Neural crest cell (in vitro differentiated cells): ENCODE measurements at regions not wholly inside any gene's neighbourhood (a gene's known extent, or its start where the extent isn't known, plus 50 kb on each side); places are given as distances from the start of the nearest gene placed in this dataset.

Experiments used
- DNase-seq: peaks from one replicate; pipeline ENCODE4 v3.0.0; 2021; ENCODE audit warnings: low read depth, mixed read lengths, low spot score
- H3K27ac Mint-ChIP-seq: one replicate; pipeline ENCODE4 v1.8.0; 2021; ENCODE audit warnings: mild to moderate bottlenecking, mixed read lengths; ENCODE audit not compliant: unreplicated experiment
- H3K27me3 Mint-ChIP-seq: 2 replicates; pipeline ENCODE4 v1.8.0; 2021; ENCODE audit warnings: low read depth, mild to moderate bottlenecking, mixed read lengths
- H3K36me3 Mint-ChIP-seq: 2 replicates; pipeline ENCODE4 v1.8.0; 2021; ENCODE audit warnings: low read depth, mild to moderate bottlenecking, mixed read lengths
- H3K4me1 Mint-ChIP-seq: 2 replicates; pipeline ENCODE4 v1.8.0; 2021; ENCODE audit warnings: mixed read lengths
- H3K4me3 Mint-ChIP-seq: one replicate; pipeline ENCODE4 v1.8.0; 2021; ENCODE audit warnings: mild to moderate bottlenecking, mixed read lengths
- H3K9me3 Mint-ChIP-seq: 2 replicates; pipeline ENCODE4 v1.8.0; 2021; ENCODE audit warnings: mixed read lengths
- TF ChIP-seq, protein P1 (sequence below): fragments of 200-600 bp; sonication (generic); conservative IDR thresholded peaks from 2 replicates; pipeline ENCODE4 v1.5.0; 2021; ENCODE audit warnings: antibody characterized with exemption, mild to moderate bottlenecking

DNA sequence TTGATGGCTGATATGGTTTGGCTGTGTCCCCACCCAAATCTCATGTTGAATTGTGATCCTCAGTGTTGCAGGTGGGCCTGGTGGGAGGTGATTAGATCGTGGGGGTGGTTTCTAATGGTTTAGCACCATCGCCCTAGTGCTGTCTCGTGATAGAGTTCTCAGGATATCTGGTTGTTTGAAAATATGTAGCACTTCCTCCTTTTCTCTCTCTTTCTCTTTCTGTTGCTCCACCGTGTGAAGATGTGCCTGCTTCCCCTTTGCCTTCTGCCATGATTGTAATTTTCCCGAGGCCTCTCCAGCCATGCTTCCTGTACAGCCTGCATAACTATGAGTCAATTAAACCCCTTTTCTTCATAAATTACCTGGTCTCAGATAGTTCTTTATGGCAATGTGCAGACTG, 111.6 kb downstream of the SREK1 start:
- Mint-ChIP-seq H3K36me3 (no peaks in the 10 kb centered on the region), H3K9me3 (peaks cover 4% of the 10 kb centered on the region), H3K4me3 (no peak overlapping the region), H3K4me1 (no peaks in the 10 kb centered on the region), H3K27me3 (no peaks in the 10 kb centered on the region), H3K27ac (no peak overlapping the region)
- no peak for DNase-seq
- TF ChIP-seq, protein P1, sequence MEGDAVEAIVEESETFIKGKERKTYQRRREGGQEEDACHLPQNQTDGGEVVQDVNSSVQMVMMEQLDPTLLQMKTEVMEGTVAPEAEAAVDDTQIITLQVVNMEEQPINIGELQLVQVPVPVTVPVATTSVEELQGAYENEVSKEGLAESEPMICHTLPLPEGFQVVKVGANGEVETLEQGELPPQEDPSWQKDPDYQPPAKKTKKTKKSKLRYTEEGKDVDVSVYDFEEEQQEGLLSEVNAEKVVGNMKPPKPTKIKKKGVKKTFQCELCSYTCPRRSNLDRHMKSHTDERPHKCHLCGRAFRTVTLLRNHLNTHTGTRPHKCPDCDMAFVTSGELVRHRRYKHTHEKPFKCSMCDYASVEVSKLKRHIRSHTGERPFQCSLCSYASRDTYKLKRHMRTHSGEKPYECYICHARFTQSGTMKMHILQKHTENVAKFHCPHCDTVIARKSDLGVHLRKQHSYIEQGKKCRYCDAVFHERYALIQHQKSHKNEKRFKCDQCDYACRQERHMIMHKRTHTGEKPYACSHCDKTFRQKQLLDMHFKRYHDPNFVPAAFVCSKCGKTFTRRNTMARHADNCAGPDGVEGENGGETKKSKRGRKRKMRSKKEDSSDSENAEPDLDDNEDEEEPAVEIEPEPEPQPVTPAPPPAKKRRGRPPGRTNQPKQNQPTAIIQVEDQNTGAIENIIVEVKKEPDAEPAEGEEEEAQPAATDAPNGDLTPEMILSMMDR, result no peak

DNA sequence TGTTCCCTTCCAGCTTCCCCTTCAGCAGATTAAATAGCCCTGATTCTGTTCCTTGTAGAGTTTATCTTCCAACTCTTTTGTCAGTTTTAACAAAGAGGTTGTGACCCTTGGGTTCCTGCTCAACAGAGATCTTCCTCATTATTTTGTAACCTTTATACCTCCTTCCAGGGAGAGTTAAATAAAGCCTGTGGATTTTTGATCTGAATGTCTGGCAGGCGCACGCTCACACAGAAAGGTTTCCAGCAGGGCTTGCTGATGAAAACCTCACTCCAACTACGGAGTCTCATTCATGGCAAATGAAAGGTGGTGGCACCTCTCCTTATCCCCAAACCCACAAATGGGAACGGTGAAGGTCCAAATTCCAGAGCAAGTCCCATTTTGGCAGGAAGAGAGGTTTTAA, 129.0 kb downstream of the SREK1 start:
- Mint-ChIP-seq H3K4me3 (no peak overlapping the region), H3K4me1 (peaks cover 17% of the 10 kb centered on the region)

DNA sequence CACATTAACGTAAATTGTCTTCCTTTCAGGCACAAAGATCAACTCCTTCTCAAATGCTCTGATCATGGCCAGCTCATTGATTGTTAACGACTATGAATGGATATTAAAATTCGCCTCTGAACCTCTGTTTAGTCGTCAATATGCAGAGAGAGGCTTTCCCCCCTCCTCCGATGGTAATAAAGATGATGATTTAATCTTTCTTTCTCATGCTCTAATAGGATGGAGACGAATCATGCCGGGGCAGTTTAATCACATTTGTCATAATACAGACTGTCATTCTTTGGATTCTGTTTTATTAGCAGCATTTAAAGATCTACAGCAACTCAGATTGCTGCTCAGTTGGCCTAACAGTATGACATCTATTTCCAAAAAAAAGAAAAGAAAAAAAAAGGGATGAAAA, 132.9 kb downstream of the SREK1 start:
- H3K4me1 Mint-ChIP-seq, result peaks cover 34% of the 10 kb centered on the region
- no peak overlapping the region for H3K4me3 Mint-ChIP-seq
- H3K27me3 Mint-ChIP-seq, result no peaks in the 10 kb centered on the region
- DNase-seq, result no peak
- no peak overlapping the region for H3K27ac Mint-ChIP-seq
- H3K9me3 Mint-ChIP-seq, result no peaks in the 10 kb centered on the region
- TF ChIP-seq, protein P1, result no peak
- no peaks in the 10 kb centered on the region for H3K36me3 Mint-ChIP-seq

More for the DNA sequence above, 129.0 kb downstream of the SREK1 start:
- Mint-ChIP-seq H3K9me3 (no peaks in the 10 kb centered on the region), H3K36me3 (no peaks in the 10 kb centered on the region), H3K27me3 (no peaks in the 10 kb centered on the region), H3K27ac (no peak overlapping the region)
- TF ChIP-seq, protein P1, result no peak
- DNase-seq, result no peak

DNA sequence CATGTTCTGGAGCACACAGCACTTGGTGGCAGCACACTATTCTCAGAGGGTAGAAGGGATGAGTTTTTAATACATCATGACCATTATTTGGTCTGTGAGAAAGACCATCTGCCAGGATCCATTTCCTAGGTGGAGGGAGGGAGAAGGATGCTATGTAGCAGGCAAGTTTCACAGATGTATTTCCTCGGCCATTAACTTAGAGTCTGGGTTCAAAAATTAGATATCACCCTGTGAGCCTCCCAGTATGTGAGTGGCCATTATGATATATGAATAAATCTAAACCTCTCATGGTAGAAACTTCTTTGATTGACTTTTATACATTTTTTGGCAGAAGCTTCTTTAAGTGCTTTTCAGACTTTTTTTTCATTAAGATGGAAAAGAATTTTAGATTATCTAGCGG, 133.9 kb downstream of the SREK1 start:
- H3K27ac Mint-ChIP-seq, result peak overlapping the region; percentile 57
- H3K27me3 Mint-ChIP-seq, result no peaks in the 10 kb centered on the region

DNA sequence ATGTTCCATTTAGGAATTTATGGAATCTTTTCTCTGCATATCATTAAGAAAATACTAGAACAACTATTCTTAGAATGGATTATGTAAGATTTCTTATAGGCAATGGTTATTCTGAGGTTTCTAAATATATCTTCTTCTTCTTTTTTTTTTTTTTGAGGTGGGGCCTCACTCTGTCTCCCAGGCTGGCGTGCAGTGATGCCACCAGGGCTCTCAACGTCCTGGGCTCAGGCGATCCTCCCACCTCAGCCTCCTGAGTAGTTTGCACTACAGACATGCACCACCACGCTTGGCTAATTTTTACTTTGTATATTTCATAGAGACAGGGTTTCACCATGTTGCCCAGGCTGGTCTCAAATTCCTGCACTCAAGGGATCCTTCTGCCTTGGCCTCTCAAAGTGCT, 137.2 kb downstream of the SREK1 start:
- H3K9me3 Mint-ChIP-seq, result no peaks in the 10 kb centered on the region
- no peak overlapping the region for H3K4me3 Mint-ChIP-seq
- H3K27ac Mint-ChIP-seq, result no peak overlapping the region
- no peak for DNase-seq
- H3K4me1 Mint-ChIP-seq, result peaks cover 18% of the 10 kb centered on the region
- TF ChIP-seq, protein P1, result no peak
- H3K36me3 Mint-ChIP-seq, result no peaks in the 10 kb centered on the region
- H3K27me3 Mint-ChIP-seq, result no peaks in the 10 kb centered on the region

More for the DNA sequence above, 133.9 kb downstream of the SREK1 start:
- Mint-ChIP-seq H3K4me3 (no peak overlapping the region), H3K9me3 (no peaks in the 10 kb centered on the region), H3K36me3 (no peaks in the 10 kb centered on the region), H3K4me1 (peaks cover 32% of the 10 kb centered on the region)
- no peak for DNase-seq
- TF ChIP-seq, protein P1, result no peak
